Upper lobe of right lung (tissue), 1 donor: ENCODE measurements at regions not wholly inside any gene's neighbourhood (a gene's known extent, or its start where the extent isn't known, plus 50 kb on each side); places are given as distances from the start of the nearest gene placed in this dataset.

Experiments
- ATAC-seq: fragments of 200-7000 bp; cut with Tn5 transposase; one replicate; pipeline ENCODE4 v1.9.1; 2020; ENCODE audit warnings: mild to moderate bottlenecking, moderate library complexity
- DNase-seq: peaks from one replicate; pipeline ENCODE4 v3.0.0-alpha.2; 2020
- H3K27ac ChIP-seq: fragments of 200-600 bp; one replicate; pipeline ENCODE4 v1.8.0; 2022
- H3K27me3 ChIP-seq: fragments of 200-600 bp; one replicate; pipeline ENCODE4 v1.8.0; 2022; ENCODE audit warnings: mild to moderate bottlenecking
- H3K36me3 ChIP-seq: fragments of 200-600 bp; one replicate; pipeline ENCODE4 v1.8.0; 2022
- H3K4me1 ChIP-seq: fragments of 200-600 bp; one replicate; pipeline ENCODE4 v1.8.0; 2022
- H3K4me3 ChIP-seq: fragments of 200-600 bp; one replicate; pipeline ENCODE4 v1.8.0; 2022; ENCODE audit warnings: mild to moderate bottlenecking
- H3K9me3 ChIP-seq: fragments of 200-600 bp; one replicate; pipeline ENCODE4 v1.8.0; 2022
- CTCF ChIP-seq: fragments of 200-600 bp; IDR thresholded peaks from one replicate; pipeline ENCODE4 v1.8.0; 2022; ENCODE audit warnings: antibody characterized with exemption
- intact Hi-C: fragments of 100-400 bp; cut with DNase I; formaldehyde crosslinking; loops from one replicate; pipeline ENCODE4 v1.11.0; 2022
- donor health status: DM: no; HTN: yes; CAD: no; lungs with severe emphysema.

- no peak overlapping the region for H3K27ac ChIP-seq
- no peak for DNase-seq
- intact Hi-C loops, result no loop called here
- H3K4me3 ChIP-seq, result no peak overlapping the region
- H3K27me3 ChIP-seq, result no peaks in the 10 kb centered on the region
- TF ChIP-seq CTCF, result no peak
- no peak for ATAC-seq
- no peaks in the 10 kb centered on the region for H3K9me3 ChIP-seq
- no peaks in the 10 kb centered on the region for H3K4me1 ChIP-seq
- no peaks in the 10 kb centered on the region for H3K36me3 ChIP-seq
Observed at GRCh38 chr2:58918141-58918540, 677.0 kb upstream of the FANCL start.

- TF ChIP-seq CTCF, result no peak
- DNase-seq (no peak), ATAC-seq (no peak)
- Histone ChIP-seq H3K27me3 (no peaks in the 10 kb centered on the region), H3K36me3 (no peaks in the 10 kb centered on the region), H3K4me3 (no peak overlapping the region), H3K4me1 (no peaks in the 10 kb centered on the region), H3K27ac (no peak overlapping the region), H3K9me3 (no peaks in the 10 kb centered on the region)
- intact Hi-C loops, result no loop called here
Observed at GRCh38 chr2:58917596-58917995, 676.5 kb upstream of the FANCL start.

- H3K36me3 ChIP-seq, result no peaks in the 10 kb centered on the region
- TF ChIP-seq CTCF, result no peak
- no peak overlapping the region for H3K27ac ChIP-seq
- no peaks in the 10 kb centered on the region for H3K9me3 ChIP-seq
- intact Hi-C loops, result no loop called here
- H3K4me1 ChIP-seq, result no peaks in the 10 kb centered on the region
- H3K27me3 ChIP-seq, result no peaks in the 10 kb centered on the region
- no peak for DNase-seq
- no peak for ATAC-seq
- H3K4me3 ChIP-seq, result no peak overlapping the region
Observed at GRCh38 chr2:58916063-58916462, 674.9 kb upstream of the FANCL start.

- no peak overlapping the region for H3K4me3 ChIP-seq
- no peaks in the 10 kb centered on the region for H3K9me3 ChIP-seq
- no peak for TF ChIP-seq CTCF
- H3K27me3 ChIP-seq, result no peaks in the 10 kb centered on the region
- intact Hi-C loops, result no loop called here
- H3K27ac ChIP-seq, result no peak overlapping the region
- H3K4me1 ChIP-seq, result no peaks in the 10 kb centered on the region
- no peaks in the 10 kb centered on the region for H3K36me3 ChIP-seq
- DNase-seq, result no peak
- ATAC-seq, result no peak
Observed at GRCh38 chr2:58914733-58915505, 673.8 kb upstream of the FANCL start.

GRCh38 chr2:58913082-58913726 is 672.1 kb upstream of the FANCL start:
- intact Hi-C loops, result no loop called here
- H3K4me3 ChIP-seq, result no peak overlapping the region
- no peak for DNase-seq
- ATAC-seq, result no peak
- H3K9me3 ChIP-seq, result no peaks in the 10 kb centered on the region
- H3K27me3 ChIP-seq, result no peaks in the 10 kb centered on the region
- H3K27ac ChIP-seq, result no peak overlapping the region
- no peaks in the 10 kb centered on the region for H3K36me3 ChIP-seq
- no peaks in the 10 kb centered on the region for H3K4me1 ChIP-seq
- TF ChIP-seq CTCF, result no peak
